CD14-positive monocyte (primary cell): ENCODE measurements at regions not wholly inside any gene's neighbourhood (a gene's known extent, or its start where the extent isn't known, plus 50 kb on each side); places are given as distances from the start of the nearest gene placed in this dataset.

Source experiments
- DNase-seq, 3 donors: peaks; one replicate each; pipeline ENCODE4 v3.0.0-alpha.2; 2011 to 2022
- H2AFZ ChIP-seq: 2 replicates; pipeline ENCODE4 v1.6.0; 2012; ENCODE audit warnings: mild to moderate bottlenecking, low read depth, low read length, inconsistent platforms; ENCODE audit not compliant: insufficient read depth, poor library complexity, severe bottlenecking
- H3K27ac ChIP-seq, 2 donors: 1 replicate in 1 of 2; 2 replicates in 1 of 2; pipeline ENCODE4 v1.5.1; 2012 to 2013; ENCODE audit warnings: low read length in 2 of 2, control low read depth in 1 of 2, inconsistent platforms in 1 of 2, low read depth in 1 of 2, mild to moderate bottlenecking in 1 of 2
- H3K27me3 ChIP-seq, 2 donors: one replicate each; pipeline versions ENCODE4 v1.6.0 to v1.6.1; 2011 to 2013; ENCODE audit warnings: low read length in 2 of 2; ENCODE audit not compliant: control insufficient read depth in 2 of 2, insufficient read depth in 2 of 2
- H3K36me3 ChIP-seq, 2 donors: replicated peaks in 1 of 2; 1 replicate in 1 of 2; 2 replicates in 1 of 2; pipeline versions ENCODE4 v1.5.1 to v1.6.1; 2012 to 2013; ENCODE audit warnings: low read length in 2 of 2, control low read depth in 1 of 2, inconsistent platforms in 1 of 2, mild to moderate bottlenecking in 1 of 2; ENCODE audit not compliant: insufficient read depth in 2 of 2, control insufficient read depth in 1 of 2
- H3K4me1 ChIP-seq, 2 donors: 1 replicate in 1 of 2; 2 replicates in 1 of 2; pipeline versions ENCODE4 v1.5.1 to v1.6.1; 2012 to 2013; ENCODE audit warnings: low read length in 2 of 2, control low read depth in 1 of 2, inconsistent platforms in 1 of 2, mild to moderate bottlenecking in 1 of 2, moderate library complexity in 1 of 2; ENCODE audit not compliant: insufficient read depth in 2 of 2, control insufficient read depth in 1 of 2
- H3K4me2 ChIP-seq: replicated peaks from 2 replicates; pipeline ENCODE3; 2012; ENCODE audit warnings: low read length, moderate library complexity, mild to moderate bottlenecking; ENCODE audit not compliant: poor library complexity, severe bottlenecking; ENCODE audit errors: extremely low read depth
- H3K4me3 ChIP-seq, 3 experiments: fragments of 200-600 bp in 1 of 3; sonication (generic) in 1 of 3; replicated peaks in 1 of 3; 1 replicate in 2 of 3; 2 replicates in 1 of 3; pipeline ENCODE4 v1.5.1; 2011 to 2013; ENCODE audit warnings: low read length in 3 of 3, mild to moderate bottlenecking in 3 of 3, control low read depth in 2 of 3, low read depth in 2 of 3, inconsistent platforms in 1 of 3, moderate library complexity in 1 of 3
- H3K79me2 ChIP-seq: 2 replicates; pipeline ENCODE4 v1.6.0; 2012; ENCODE audit warnings: mild to moderate bottlenecking, control low read depth, inconsistent platforms, low read length, moderate library complexity; ENCODE audit not compliant: insufficient read depth
- H3K9ac ChIP-seq: 2 replicates; pipeline ENCODE4 v1.6.0; 2017; ENCODE audit warnings: low read length, mild to moderate bottlenecking; ENCODE audit not compliant: insufficient read depth, poor library complexity, severe bottlenecking
- H3K9me3 ChIP-seq, 2 donors: replicated peaks in 1 of 2; 1 replicate in 1 of 2; 2 replicates in 1 of 2; pipeline versions ENCODE4 v1.5.1 to v1.6.1; 2012 to 2013; ENCODE audit warnings: low read length in 2 of 2, control low read depth in 1 of 2; ENCODE audit not compliant: control insufficient read depth in 1 of 2, insufficient read depth in 1 of 2
- H4K20me1 ChIP-seq: 2 replicates; pipeline ENCODE4 v1.6.0; 2012; ENCODE audit warnings: mild to moderate bottlenecking, low read length, control low read depth, moderate library complexity; ENCODE audit not compliant: insufficient read depth
- H3K27ac Mint-ChIP-seq, 7 donors: one replicate each; pipeline ENCODE4 v1.8.0; 2020; ENCODE audit warnings: mild to moderate bottlenecking in 7 of 7, mixed read lengths in 7 of 7, moderate library complexity in 6 of 7, inconsistent platforms in 2 of 7
- H3K27me3 Mint-ChIP-seq, 3 donors: one replicate each; pipeline ENCODE4 v1.8.0; 2021 to 2022; ENCODE audit warnings: low read depth in 3 of 3, mild to moderate bottlenecking in 3 of 3, mixed read lengths in 3 of 3, moderate library complexity in 3 of 3, inconsistent platforms in 1 of 3
- H3K36me3 Mint-ChIP-seq, 2 donors: one replicate each; pipeline ENCODE4 v1.8.0; 2020; ENCODE audit warnings: mixed read lengths in 2 of 2, inconsistent platforms in 1 of 2, mild to moderate bottlenecking in 1 of 2
- H3K4me1 Mint-ChIP-seq: one replicate; pipeline ENCODE4 v1.8.0; 2020; ENCODE audit warnings: mild to moderate bottlenecking, mixed read lengths
- H3K4me3 Mint-ChIP-seq, 2 donors: one replicate each; pipeline ENCODE4 v1.8.0; 2020; ENCODE audit warnings: mild to moderate bottlenecking in 2 of 2, mixed read lengths in 2 of 2, moderate library complexity in 1 of 2
- H3K9me3 Mint-ChIP-seq, 7 donors: one replicate each; pipeline ENCODE4 v1.8.0; 2020 to 2022; ENCODE audit warnings: mixed read lengths in 7 of 7, mild to moderate bottlenecking in 6 of 7, moderate library complexity in 6 of 7, inconsistent platforms in 2 of 7
- CTCF ChIP-seq: fragments of 200-600 bp; IDR thresholded peaks from one replicate; pipeline ENCODE4 v1.8.0; 2022; ENCODE audit warnings: antibody characterized with exemption, mild to moderate bottlenecking
- WGBS: methylation state at CpG from one replicate; pipeline ENCODE4 v1.1.5; 2013; ENCODE audit warnings: missing lambda C conversion rate; ENCODE audit not compliant: insufficient coverage; 5-methylcytosine and 5-hydroxymethylcytosine counted together
- intact Hi-C, 2 donors: fragments of 100-400 bp; cut with micrococcal nuclease; formaldehyde crosslinking; loops; one replicate each; pipeline versions ENCODE4 v1.15.0 to v1.15.1; 2023

GRCh38 chr3:66822186-66823008 lies 175.7 kb upstream of the KBTBD8 start:
- H3K4me3 Mint-ChIP-seq, result no peak overlapping the region
- no peaks in the 10 kb centered on the region for H3K36me3 ChIP-seq
- no peak overlapping the region for H3K9ac ChIP-seq
- peak; percentile 81 for TF ChIP-seq CTCF
- 39% methylated on average over 3 of the region's 11 CpGs for WGBS
- H4K20me1 ChIP-seq, result no peaks in the 10 kb centered on the region
- H3K4me1 ChIP-seq, result no peaks in the 10 kb centered on the region
- DNase-seq, result peak; percentile 5 to 33 (median 6)
- H3K4me1 Mint-ChIP-seq, result no peaks in the 10 kb centered on the region
- H3K4me2 ChIP-seq, result no peak overlapping the region
- no peak overlapping the region for H2AFZ ChIP-seq
- H3K9me3 ChIP-seq, result no peaks in the 10 kb centered on the region
- no peak overlapping the region for H3K27ac ChIP-seq
- H3K27ac Mint-ChIP-seq, result no peak overlapping the region
- no peaks in the 10 kb centered on the region for H3K9me3 Mint-ChIP-seq
- peaks cover 0 to 2% (median 1%) of the 10 kb centered on the region in 3 donors for H3K27me3 Mint-ChIP-seq
- intact Hi-C loops, result loop anchor here (5.0 kb wide), 3 partner anchors 545 to 570 kb away; no protein-coding TSS in a partner anchor
- H3K4me3 ChIP-seq, result no peak overlapping the region
- H3K79me2 ChIP-seq, result no peaks in the 10 kb centered on the region
- no peaks in the 10 kb centered on the region for H3K27me3 ChIP-seq
- no peaks in the 10 kb centered on the region for H3K36me3 Mint-ChIP-seq

GRCh38 chr3:66823009-66823397 lies 175.1 kb upstream of the KBTBD8 start:
- H3K9me3 Mint-ChIP-seq, result no peaks in the 10 kb centered on the region
- DNase-seq, result no peak
- Histone ChIP-seq H3K4me1 (no peaks in the 10 kb centered on the region), H3K9ac (no peak overlapping the region), H3K9me3 (no peaks in the 10 kb centered on the region), H3K27ac (no peak overlapping the region), H4K20me1 (no peaks in the 10 kb centered on the region), H2AFZ (no peak overlapping the region), H3K79me2 (no peaks in the 10 kb centered on the region), H3K36me3 (no peaks in the 10 kb centered on the region), H3K4me2 (no peak overlapping the region), H3K27me3 (no peaks in the 10 kb centered on the region), H3K4me3 (no peak overlapping the region)
- no peak overlapping the region for H3K27ac Mint-ChIP-seq
- no peaks in the 10 kb centered on the region for H3K36me3 Mint-ChIP-seq
- TF ChIP-seq CTCF, result no peak
- peaks cover 0 to 2% (median 1%) of the 10 kb centered on the region in 3 donors for H3K27me3 Mint-ChIP-seq
- H3K4me3 Mint-ChIP-seq, result no peak overlapping the region
- H3K4me1 Mint-ChIP-seq, result no peaks in the 10 kb centered on the region
- no CpG with 5 or more reads among the region's 1 CpG for WGBS
- intact Hi-C loops, result loop anchor here (5.0 kb wide), 3 partner anchors 546 to 571 kb away; no protein-coding TSS in a partner anchor
